SK-N-SH treated with all-trans-retinoic acid at 6 μM for 48 hours (cell line): ENCODE measurements at regions not wholly inside any gene's neighbourhood (a gene's known extent, or its start where the extent isn't known, plus 50 kb on each side); places are given as distances from the start of the nearest gene placed in this dataset.
A peak's percentile ranks its signal among the peaks of the same experiment; 100 is the strongest.

Experiments
- ATAC-seq: fragments of 200-7000 bp; cut with Tn5 transposase; 3 replicates; pipeline ENCODE4 v1.9.1; 2020; ENCODE audit warnings: mild to moderate bottlenecking, moderate library complexity
- ARNTL ChIP-seq: fragments of 450-650 bp; formaldehyde crosslinking; IDR thresholded peaks from 2 replicates; pipeline ENCODE4 v1.5.0; 2020; ENCODE audit warnings: low read depth, mild to moderate bottlenecking, moderate library complexity, borderline replicate concordance
- BACH2 ChIP-seq: fragments of 250-450 bp; sonication (Bioruptor Pico); IDR thresholded peaks from 2 replicates; pipeline ENCODE4 v1.9.0; 2021; ENCODE audit warnings: mild to moderate bottlenecking, borderline replicate concordance
- CREB5 ChIP-seq: fragments of 250-450 bp; sonication (Bioruptor Pico); IDR thresholded peaks from 2 replicates; pipeline ENCODE4 v1.5.1; 2020; ENCODE audit warnings: low read depth, mild to moderate bottlenecking, moderate library complexity
- CSDC2 ChIP-seq: fragments of 250-450 bp; sonication (Bioruptor Pico); IDR thresholded peaks from 2 replicates; pipeline ENCODE4 v1.5.0; 2020; ENCODE audit warnings: mild to moderate bottlenecking, moderate library complexity
- CSRNP3 ChIP-seq: fragments of 250-450 bp; sonication (Bioruptor Pico); IDR thresholded peaks from 2 replicates; pipeline ENCODE4 v1.5.1; 2021; ENCODE audit warnings: mild to moderate bottlenecking, moderate library complexity
- ESRRG ChIP-seq: fragments of 250-450 bp; sonication (Bioruptor Pico); IDR thresholded peaks from 2 replicates; pipeline ENCODE4 v1.6.1; 2021; ENCODE audit warnings: mild to moderate bottlenecking
- GLIS3 ChIP-seq: fragments of 250-450 bp; sonication (Bioruptor Pico); IDR thresholded peaks from 2 replicates; pipeline ENCODE4 v1.5.0; 2020; ENCODE audit warnings: mild to moderate bottlenecking, moderate library complexity
- ISL1 ChIP-seq: fragments of 250-450 bp; sonication (Bioruptor Pico); IDR thresholded peaks from 2 replicates; pipeline ENCODE4 v2.1.2; 2022; ENCODE audit warnings: mild to moderate bottlenecking, moderate library complexity
- OSR1 ChIP-seq: fragments of 250-450 bp; sonication (Bioruptor Pico); IDR thresholded peaks from 2 replicates; pipeline ENCODE4 v1.8.0; 2022; ENCODE audit warnings: moderate library complexity, mild to moderate bottlenecking, inconsistent platforms
- PPARA ChIP-seq: fragments of 250-450 bp; sonication (Bioruptor Pico); IDR thresholded peaks from 2 replicates; pipeline ENCODE4 v1.5.0; 2020; ENCODE audit warnings: mild to moderate bottlenecking, borderline replicate concordance
- RARB ChIP-seq: fragments of 250-450 bp; sonication (Bioruptor Pico); IDR thresholded peaks from 2 replicates; pipeline ENCODE4 v1.8.0; 2021; ENCODE audit warnings: mild to moderate bottlenecking, moderate library complexity
- TCF4 ChIP-seq: fragments of 250-450 bp; sonication (Bioruptor Pico); IDR thresholded peaks from 2 replicates; pipeline ENCODE4 v1.8.0; 2021; ENCODE audit warnings: mild to moderate bottlenecking, moderate library complexity, borderline replicate concordance
- TSHZ2 ChIP-seq: fragments of 250-450 bp; sonication (Bioruptor Pico); IDR thresholded peaks from 2 replicates; pipeline ENCODE4 v1.5.0; 2020; ENCODE audit warnings: mild to moderate bottlenecking, moderate library complexity
- ZC3H10 ChIP-seq: fragments of 250-450 bp; sonication (Bioruptor Pico); IDR thresholded peaks from 2 replicates; pipeline ENCODE4 v1.5.1; 2021; ENCODE audit warnings: mild to moderate bottlenecking, moderate library complexity
- ZFP3 ChIP-seq: fragments of 250-450 bp; sonication (Bioruptor Pico); IDR thresholded peaks from 2 replicates; pipeline ENCODE4 v1.5.0; 2020; ENCODE audit warnings: mild to moderate bottlenecking, moderate library complexity
- ZFP30 ChIP-seq: fragments of 450-650 bp; formaldehyde crosslinking; IDR thresholded peaks from 2 replicates; pipeline ENCODE4 v1.5.0; 2022; ENCODE audit warnings: mild to moderate bottlenecking, moderate library complexity
- ZNF565 ChIP-seq: fragments of 450-650 bp; formaldehyde crosslinking; conservative IDR thresholded peaks from 2 replicates; pipeline ENCODE4 v1.5.0; 2020; ENCODE audit warnings: low read depth, mild to moderate bottlenecking, moderate library complexity
- ZNF70 ChIP-seq: fragments of 450-650 bp; formaldehyde crosslinking; IDR thresholded peaks from 2 replicates; pipeline ENCODE4 v1.5.0; 2020; ENCODE audit warnings: mild to moderate bottlenecking, moderate library complexity
- ZNF8 ChIP-seq: fragments of 450-650 bp; formaldehyde crosslinking; IDR thresholded peaks from 2 replicates; pipeline ENCODE4 v1.5.0; 2020; ENCODE audit warnings: mild to moderate bottlenecking, moderate library complexity
- TF ChIP-seq, protein P1 (sequence below): fragments of 250-450 bp; sonication (Bioruptor Pico); IDR thresholded peaks from 2 replicates; pipeline ENCODE4 v1.8.0; 2021; ENCODE audit warnings: low read depth, mild to moderate bottlenecking, moderate library complexity, borderline replicate concordance

GRCh38 chr7:47045207-47046051, 536.5 kb downstream of the TNS3 start:
- no peak for ATAC-seq
- peak; percentile 85 for TF ChIP-seq ZNF70 (CRISPR knock-in tag)
- no peak for TF ChIP-seq ZNF565 (CRISPR knock-in tag)
- TF ChIP-seq PPARA (CRISPR knock-in tag): no peak

GRCh38 chr7:47044625-47045024, 537.3 kb downstream of the TNS3 start:
- ATAC-seq: no peak
- TF ChIP-seq PPARA (CRISPR knock-in tag) (no peak), ARNTL (CRISPR knock-in tag) (no peak), CSDC2 (no peak), ZNF70 (CRISPR knock-in tag) (no peak), GLIS3 (CRISPR knock-in tag) (no peak), RARB (no peak), OSR1 (CRISPR knock-in tag) (no peak), ZC3H10 (CRISPR knock-in tag) (no peak), ZFP3 (CRISPR knock-in tag) (no peak), ISL1 (CRISPR knock-in tag) (no peak), CSRNP3 (CRISPR knock-in tag) (no peak)

DNA sequence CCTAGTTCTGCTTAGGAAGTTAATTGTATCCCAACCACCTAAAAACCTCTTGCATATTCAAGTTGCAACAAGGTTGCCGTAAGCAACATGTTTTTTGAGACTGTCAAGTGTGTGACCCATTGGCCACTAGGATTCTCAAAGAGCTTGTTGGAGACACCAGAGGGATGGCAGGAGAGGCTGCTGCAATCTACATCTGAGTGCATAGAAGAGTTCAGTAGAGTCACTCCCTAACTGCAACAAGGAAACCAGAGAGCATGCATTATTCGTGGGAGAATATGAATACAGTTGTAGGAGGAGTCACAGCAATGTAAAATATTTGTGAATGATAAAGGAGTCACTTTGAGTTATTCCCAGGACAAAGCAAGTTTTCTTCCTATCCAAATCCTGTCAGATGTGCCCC, 538.6 kb downstream of the TNS3 start:
- TF ChIP-seq ZFP30 (no peak), ISL1 (CRISPR knock-in tag) (no peak), GLIS3 (CRISPR knock-in tag) (no peak), TCF4 (CRISPR knock-in tag) (no peak), CSDC2 (no peak), TSHZ2 (no peak), ZNF70 (CRISPR knock-in tag) (no peak), PPARA (CRISPR knock-in tag) (no peak), ZNF565 (CRISPR knock-in tag) (no peak), ZNF8 (CRISPR knock-in tag) (no peak), RARB (no peak), CREB5 (CRISPR knock-in tag) (no peak), ARNTL (CRISPR knock-in tag) (no peak), BACH2 (no peak), ESRRG (CRISPR knock-in tag) (no peak), OSR1 (CRISPR knock-in tag) (no peak), CSRNP3 (CRISPR knock-in tag) (no peak)
- TF ChIP-seq, protein P1, sequence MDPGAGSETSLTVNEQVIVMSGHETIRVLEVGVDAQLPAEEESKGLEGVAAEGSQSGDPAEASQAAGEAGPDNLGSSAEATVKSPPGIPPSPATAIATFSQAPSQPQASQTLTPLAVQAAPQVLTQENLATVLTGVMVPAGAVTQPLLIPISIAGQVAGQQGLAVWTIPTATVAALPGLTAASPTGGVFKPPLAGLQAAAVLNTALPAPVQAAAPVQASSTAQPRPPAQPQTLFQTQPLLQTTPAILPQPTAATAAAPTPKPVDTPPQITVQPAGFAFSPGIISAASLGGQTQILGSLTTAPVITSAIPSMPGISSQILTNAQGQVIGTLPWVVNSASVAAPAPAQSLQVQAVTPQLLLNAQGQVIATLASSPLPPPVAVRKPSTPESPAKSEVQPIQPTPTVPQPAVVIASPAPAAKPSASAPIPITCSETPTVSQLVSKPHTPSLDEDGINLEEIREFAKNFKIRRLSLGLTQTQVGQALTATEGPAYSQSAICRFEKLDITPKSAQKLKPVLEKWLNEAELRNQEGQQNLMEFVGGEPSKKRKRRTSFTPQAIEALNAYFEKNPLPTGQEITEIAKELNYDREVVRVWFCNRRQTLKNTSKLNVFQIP (CRISPR knock-in tag): no peak
- ATAC-seq: no peak
